ENCODE measurements at regions not wholly inside any gene's neighbourhood (a gene's known extent, or its start where the extent isn't known, plus 50 kb on each side); places are given as distances from the start of the nearest gene placed in this dataset.

- Histone ChIP-seq H3K27me3 (no peaks in the 10 kb centered on the region), H3K36me3 (no peaks in the 10 kb centered on the region), H3K27ac (no peak overlapping the region), H3K9me3 (no peaks in the 10 kb centered on the region), H3K4me3 (no peak overlapping the region), H3K4me1 (peaks cover 0 to 6% (median 0%) of the 10 kb centered on the region in 4 donors)
- intact Hi-C loops (cut with DNase I): no loop called here
- TF ChIP-seq EP300 (IDR thresholded peaks at IDR 0.05): no peak
- TF ChIP-seq CTCF (IDR thresholded peaks at IDR 0.05): no peak
- TF ChIP-seq POLR2A (IDR thresholded peaks at IDR 0.05): no peak
- no peak for TF ChIP-seq POLR2AphosphoS5 (IDR thresholded peaks at IDR 0.05)
- no peak for DNase-seq
- 48 to 80% methylated on average over 3 of the region's 3 CpGs for WGBS, 2 donors
Measured at GRCh38 chr6:156279261-156279969, 497.8 kb upstream of the ARID1B start.

- TF ChIP-seq POLR2A (IDR thresholded peaks at IDR 0.05): no peak
- no peak for TF ChIP-seq POLR2AphosphoS5 (IDR thresholded peaks at IDR 0.05)
- TF ChIP-seq CTCF (IDR thresholded peaks at IDR 0.05): no peak
- no peak for TF ChIP-seq EP300 (IDR thresholded peaks at IDR 0.05)
- DNase-seq: no peak
- no peaks in the 10 kb centered on the region for H3K36me3 ChIP-seq
- H3K4me3 ChIP-seq: no peak overlapping the region
- H3K27me3 ChIP-seq: no peaks in the 10 kb centered on the region
- H3K4me1 ChIP-seq: no peaks in the 10 kb centered on the region
- intact Hi-C loops (cut with DNase I): no loop called here
- H3K9me3 ChIP-seq: no peaks in the 10 kb centered on the region
- no peak overlapping the region for H3K27ac ChIP-seq
- 66 to 81% methylated on average over 6 of the region's 6 CpGs for WGBS, 2 donors
Measured at GRCh38 chr6:156273065-156273711, 504.0 kb upstream of the ARID1B start.

- no peak overlapping the region for H3K27ac ChIP-seq
- 67 to 87% methylated on average over 8 of the region's 8 CpGs for WGBS, 2 donors
- H3K36me3 ChIP-seq: no peaks in the 10 kb centered on the region
- intact Hi-C loops (cut with DNase I): no loop called here
- no peak overlapping the region for H3K4me3 ChIP-seq
- no peak for DNase-seq
- no peaks in the 10 kb centered on the region for H3K27me3 ChIP-seq
- TF ChIP-seq CTCF (IDR thresholded peaks at IDR 0.05) (no peak), POLR2AphosphoS5 (IDR thresholded peaks at IDR 0.05) (no peak), POLR2A (IDR thresholded peaks at IDR 0.05) (no peak), EP300 (IDR thresholded peaks at IDR 0.05) (no peak)
- H3K4me1 ChIP-seq: no peaks in the 10 kb centered on the region
- no peaks in the 10 kb centered on the region for H3K9me3 ChIP-seq
Measured at GRCh38 chr6:156269751-156270369, 507.3 kb upstream of the ARID1B start.

GRCh38 chr6:156268849-156269248 is 508.3 kb upstream of the ARID1B start:
- Histone ChIP-seq H3K9me3 (no peaks in the 10 kb centered on the region), H3K27ac (no peak overlapping the region), H3K4me1 (no peaks in the 10 kb centered on the region), H3K36me3 (no peaks in the 10 kb centered on the region), H3K4me3 (no peak overlapping the region), H3K27me3 (no peaks in the 10 kb centered on the region)
- 54 to 84% methylated on average over 3 of the region's 3 CpGs for WGBS, 2 donors
- TF ChIP-seq CTCF (IDR thresholded peaks at IDR 0.05) (no peak), POLR2AphosphoS5 (IDR thresholded peaks at IDR 0.05) (no peak), POLR2A (IDR thresholded peaks at IDR 0.05) (no peak), EP300 (IDR thresholded peaks at IDR 0.05) (no peak)
- no peak for DNase-seq
- intact Hi-C loops (cut with DNase I): no loop called here

Measured in sigmoid colon (tissue), 6 donors.